SK-N-SH treated with all-trans-retinoic acid at 6 μM for 48 hours (cell line): ENCODE measurements at regions not wholly inside any gene's neighbourhood (a gene's known extent, or its start where the extent isn't known, plus 50 kb on each side); places are given as distances from the start of the nearest gene placed in this dataset.

Experiments used
- ARNTL ChIP-seq: fragments of 450-650 bp; formaldehyde crosslinking; IDR thresholded peaks from 2 replicates; pipeline ENCODE4 v1.5.0; 2020; ENCODE audit warnings: low read depth, mild to moderate bottlenecking, moderate library complexity, borderline replicate concordance
- GLIS3 ChIP-seq: fragments of 250-450 bp; sonication (Bioruptor Pico); IDR thresholded peaks from 2 replicates; pipeline ENCODE4 v1.5.0; 2020; ENCODE audit warnings: mild to moderate bottlenecking, moderate library complexity
- ZNF8 ChIP-seq: fragments of 450-650 bp; formaldehyde crosslinking; IDR thresholded peaks from 2 replicates; pipeline ENCODE4 v1.5.0; 2020; ENCODE audit warnings: mild to moderate bottlenecking, moderate library complexity
- TF ChIP-seq, protein P1 (sequence below): fragments of 250-450 bp; sonication (Bioruptor Pico); IDR thresholded peaks from 2 replicates; pipeline ENCODE4 v1.8.0; 2020; ENCODE audit warnings: mild to moderate bottlenecking, moderate library complexity, borderline replicate concordance
- TF ChIP-seq, protein P2 (sequence below): fragments of 250-450 bp; sonication (Bioruptor Pico); IDR thresholded peaks from 2 replicates; pipeline ENCODE4 v1.8.0; 2021; ENCODE audit warnings: low read depth, mild to moderate bottlenecking, moderate library complexity, borderline replicate concordance
- TF ChIP-seq, protein P3 (sequence below): fragments of 250-450 bp; sonication (Bioruptor Pico); IDR thresholded peaks from 2 replicates; pipeline ENCODE4 v1.5.1; 2020; ENCODE audit warnings: low read depth, mild to moderate bottlenecking, moderate library complexity

DNA sequence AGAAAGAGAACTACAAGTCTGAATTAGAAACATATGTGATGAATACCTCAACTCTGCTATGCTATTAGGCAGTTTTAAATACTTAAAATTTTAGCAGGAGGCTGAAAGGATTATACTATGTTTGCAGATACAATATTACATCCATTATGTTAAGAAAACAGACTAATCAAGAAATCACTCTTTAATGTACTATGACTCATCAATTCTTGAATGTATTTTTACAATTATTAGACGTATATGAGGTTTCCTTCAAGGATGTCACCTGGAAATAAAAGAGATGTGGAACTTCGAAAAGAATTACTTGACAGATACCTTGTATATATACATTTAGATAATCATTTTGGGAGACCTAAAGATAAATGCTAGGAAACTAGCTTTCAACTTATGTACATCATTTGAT lies 835.6 kb upstream of the MIR17HG start:
- TF ChIP-seq, protein P1, sequence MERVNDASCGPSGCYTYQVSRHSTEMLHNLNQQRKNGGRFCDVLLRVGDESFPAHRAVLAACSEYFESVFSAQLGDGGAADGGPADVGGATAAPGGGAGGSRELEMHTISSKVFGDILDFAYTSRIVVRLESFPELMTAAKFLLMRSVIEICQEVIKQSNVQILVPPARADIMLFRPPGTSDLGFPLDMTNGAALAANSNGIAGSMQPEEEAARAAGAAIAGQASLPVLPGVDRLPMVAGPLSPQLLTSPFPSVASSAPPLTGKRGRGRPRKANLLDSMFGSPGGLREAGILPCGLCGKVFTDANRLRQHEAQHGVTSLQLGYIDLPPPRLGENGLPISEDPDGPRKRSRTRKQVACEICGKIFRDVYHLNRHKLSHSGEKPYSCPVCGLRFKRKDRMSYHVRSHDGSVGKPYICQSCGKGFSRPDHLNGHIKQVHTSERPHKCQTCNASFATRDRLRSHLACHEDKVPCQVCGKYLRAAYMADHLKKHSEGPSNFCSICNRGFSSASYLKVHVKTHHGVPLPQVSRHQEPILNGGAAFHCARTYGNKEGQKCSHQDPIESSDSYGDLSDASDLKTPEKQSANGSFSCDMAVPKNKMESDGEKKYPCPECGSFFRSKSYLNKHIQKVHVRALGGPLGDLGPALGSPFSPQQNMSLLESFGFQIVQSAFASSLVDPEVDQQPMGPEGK (CRISPR knock-in tag) = no peak
- TF ChIP-seq ARNTL (CRISPR knock-in tag) (no peak), GLIS3 (CRISPR knock-in tag) (no peak), ZNF8 (CRISPR knock-in tag) (no peak)
- TF ChIP-seq, protein P2, sequence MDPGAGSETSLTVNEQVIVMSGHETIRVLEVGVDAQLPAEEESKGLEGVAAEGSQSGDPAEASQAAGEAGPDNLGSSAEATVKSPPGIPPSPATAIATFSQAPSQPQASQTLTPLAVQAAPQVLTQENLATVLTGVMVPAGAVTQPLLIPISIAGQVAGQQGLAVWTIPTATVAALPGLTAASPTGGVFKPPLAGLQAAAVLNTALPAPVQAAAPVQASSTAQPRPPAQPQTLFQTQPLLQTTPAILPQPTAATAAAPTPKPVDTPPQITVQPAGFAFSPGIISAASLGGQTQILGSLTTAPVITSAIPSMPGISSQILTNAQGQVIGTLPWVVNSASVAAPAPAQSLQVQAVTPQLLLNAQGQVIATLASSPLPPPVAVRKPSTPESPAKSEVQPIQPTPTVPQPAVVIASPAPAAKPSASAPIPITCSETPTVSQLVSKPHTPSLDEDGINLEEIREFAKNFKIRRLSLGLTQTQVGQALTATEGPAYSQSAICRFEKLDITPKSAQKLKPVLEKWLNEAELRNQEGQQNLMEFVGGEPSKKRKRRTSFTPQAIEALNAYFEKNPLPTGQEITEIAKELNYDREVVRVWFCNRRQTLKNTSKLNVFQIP = no peak
- TF ChIP-seq, protein P3, sequence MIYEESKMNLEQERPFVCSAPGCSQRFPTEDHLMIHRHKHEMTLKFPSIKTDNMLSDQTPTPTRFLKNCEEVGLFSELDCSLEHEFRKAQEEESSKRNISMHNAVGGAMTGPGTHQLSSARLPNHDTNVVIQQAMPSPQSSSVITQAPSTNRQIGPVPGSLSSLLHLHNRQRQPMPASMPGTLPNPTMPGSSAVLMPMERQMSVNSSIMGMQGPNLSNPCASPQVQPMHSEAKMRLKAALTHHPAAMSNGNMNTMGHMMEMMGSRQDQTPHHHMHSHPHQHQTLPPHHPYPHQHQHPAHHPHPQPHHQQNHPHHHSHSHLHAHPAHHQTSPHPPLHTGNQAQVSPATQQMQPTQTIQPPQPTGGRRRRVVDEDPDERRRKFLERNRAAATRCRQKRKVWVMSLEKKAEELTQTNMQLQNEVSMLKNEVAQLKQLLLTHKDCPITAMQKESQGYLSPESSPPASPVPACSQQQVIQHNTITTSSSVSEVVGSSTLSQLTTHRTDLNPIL (CRISPR knock-in tag) = no peak
